Activated T-cell treated with anti-CD3 and anti-CD28 coated beads, Interleukin-2, amount 50 U/mL, for 72 hours (primary cell): ENCODE measurements at regions not wholly inside any gene's neighbourhood (a gene's known extent, or its start where the extent isn't known, plus 50 kb on each side); places are given as distances from the start of the nearest gene placed in this dataset.
"Not testable (repeated sequence)": the region's sequence is repeated elsewhere in the genome, so short reads cannot be mapped to it uniquely, and the experiment has no call there.

Source experiments
- ATAC-seq, 2 donors: fragments of 150-1000 bp; cut with Tn5 transposase; replicated peaks in 1 of 2; 2 replicates each; pipeline ENCODE4 v1.10.0; 2021; ENCODE audit warnings: moderate library complexity in 2 of 2, mild to moderate bottlenecking in 1 of 2
- DNase-seq, 2 donors: peaks; one replicate each; pipeline ENCODE4 v3.0.0; 2021 to 2022; ENCODE audit warnings: mixed read lengths in 1 of 2
- H3K27ac Mint-ChIP-seq: one replicate; pipeline ENCODE4 v1.8.0; 2022; ENCODE audit warnings: mild to moderate bottlenecking, moderate library complexity, mixed read lengths
- H3K27me3 Mint-ChIP-seq: one replicate; pipeline ENCODE4 v1.8.0; 2022; ENCODE audit warnings: low read depth, mixed read lengths
- H3K36me3 Mint-ChIP-seq, 2 donors: one replicate each; pipeline ENCODE4 v1.8.0; 2022; ENCODE audit warnings: mixed read lengths in 2 of 2, mild to moderate bottlenecking in 1 of 2; ENCODE audit not compliant: insufficient read depth in 2 of 2
- H3K4me1 Mint-ChIP-seq: one replicate; pipeline ENCODE4 v1.8.0; 2022; ENCODE audit warnings: low read depth, mixed read lengths
- H3K4me3 Mint-ChIP-seq, 2 donors: one replicate each; pipeline ENCODE4 v1.8.0; 2022; ENCODE audit warnings: mild to moderate bottlenecking in 2 of 2, mixed read lengths in 2 of 2, moderate library complexity in 2 of 2
- H3K9me3 Mint-ChIP-seq, 2 donors: one replicate each; pipeline ENCODE4 v1.8.0; 2022; ENCODE audit warnings: mixed read lengths in 2 of 2

DNA sequence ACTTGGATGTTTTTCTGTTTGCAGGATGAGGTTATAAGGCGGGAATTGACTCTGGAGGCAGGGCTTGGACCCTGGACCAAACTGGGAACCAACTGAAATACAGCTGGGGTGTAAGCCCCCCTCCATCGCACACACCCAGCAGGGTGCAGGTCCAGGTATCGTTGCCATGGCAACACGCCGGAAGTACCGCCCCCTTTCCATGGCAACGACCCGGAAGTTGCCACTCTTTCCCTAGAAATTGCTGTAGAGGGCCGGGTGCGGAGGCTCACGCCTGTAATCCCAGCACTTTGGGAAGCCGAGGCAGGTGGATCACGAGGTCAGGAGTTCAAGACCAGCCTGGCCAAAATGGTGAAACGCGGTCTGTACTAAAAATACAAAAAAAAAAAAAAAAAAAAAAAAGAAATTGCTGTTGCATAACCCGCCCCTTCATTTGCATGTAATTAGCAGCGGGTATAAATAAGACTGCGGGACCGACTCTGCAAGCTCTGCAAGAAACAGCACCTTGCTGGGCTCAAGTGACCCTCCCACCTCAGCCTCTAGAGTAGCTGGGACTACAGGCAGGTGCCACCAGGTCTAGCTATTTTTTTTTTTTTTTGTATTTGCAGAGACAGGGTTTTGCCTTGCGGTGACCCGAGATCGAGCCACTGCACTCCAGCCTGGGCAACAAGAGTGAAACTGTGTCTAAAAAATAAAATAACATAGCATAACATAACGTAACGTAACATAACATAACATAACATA is 139.6 kb downstream of the CRLF2 start:
- ATAC-seq: peak in 1 of 2 donors; percentile 54
- peaks cover 8% of the 10 kb centered on the region for H3K27me3 Mint-ChIP-seq
- no peak for DNase-seq
- H3K27ac Mint-ChIP-seq: no peak overlapping the region
- peaks cover 6% of the 10 kb centered on the region for H3K4me1 Mint-ChIP-seq
- H3K4me3 Mint-ChIP-seq: no peak overlapping the region
- peaks cover 0 to 7% of the 10 kb centered on the region in 2 donors for H3K9me3 Mint-ChIP-seq
- peaks cover 2 to 4% of the 10 kb centered on the region in 2 donors for H3K36me3 Mint-ChIP-seq

DNA sequence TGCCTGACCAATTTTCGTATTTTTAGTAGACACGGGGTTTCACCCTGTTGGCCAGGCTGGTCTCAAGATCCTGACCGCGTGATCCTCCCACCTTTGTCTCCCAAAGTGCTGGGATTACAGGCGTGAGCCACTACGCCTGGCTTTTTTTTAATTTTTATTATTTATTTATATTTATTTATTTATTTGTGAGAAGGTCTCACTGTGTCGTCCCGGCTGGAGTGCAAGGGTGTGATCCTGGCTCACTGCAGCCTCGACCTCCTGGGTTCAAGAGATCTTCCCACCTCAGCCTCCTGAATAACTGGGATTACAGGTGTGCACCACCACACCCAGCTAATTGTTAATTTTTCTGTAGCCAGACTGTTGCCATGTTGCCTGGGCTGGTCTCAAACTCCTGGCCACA is 141.1 kb downstream of the CRLF2 start:
- Mint-ChIP-seq H3K4me1 (no peaks in the 10 kb centered on the region), H3K36me3 (peaks cover 2 to 4% of the 10 kb centered on the region in 2 donors), H3K27me3 (no peaks in the 10 kb centered on the region), H3K27ac (no peak overlapping the region), H3K9me3 (peaks cover 0 to 7% of the 10 kb centered on the region in 2 donors), H3K4me3 (no peak overlapping the region)
- DNase-seq: no peak
- no peak for ATAC-seq

DNA sequence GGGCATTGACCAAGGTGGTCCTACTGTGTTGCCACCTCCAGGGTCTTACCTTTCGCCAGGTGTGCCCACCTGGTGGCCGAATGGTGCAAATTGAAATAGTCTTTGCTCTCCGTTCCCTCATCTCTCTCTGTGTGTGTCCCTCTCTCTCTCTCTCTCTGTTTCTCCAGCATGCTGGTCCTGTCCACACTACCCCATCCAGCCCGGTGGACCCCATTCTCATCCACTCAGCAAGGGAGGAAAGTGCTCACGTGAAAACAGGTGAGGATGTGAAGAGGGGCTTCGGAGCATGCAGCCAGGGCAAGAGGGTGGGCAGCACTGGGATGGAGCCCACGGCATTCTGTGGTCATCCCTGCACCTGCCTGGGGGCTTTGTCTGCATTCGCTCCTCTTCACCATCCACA is 150.1 kb downstream of the CRLF2 start:
- ATAC-seq: no peak

DNA sequence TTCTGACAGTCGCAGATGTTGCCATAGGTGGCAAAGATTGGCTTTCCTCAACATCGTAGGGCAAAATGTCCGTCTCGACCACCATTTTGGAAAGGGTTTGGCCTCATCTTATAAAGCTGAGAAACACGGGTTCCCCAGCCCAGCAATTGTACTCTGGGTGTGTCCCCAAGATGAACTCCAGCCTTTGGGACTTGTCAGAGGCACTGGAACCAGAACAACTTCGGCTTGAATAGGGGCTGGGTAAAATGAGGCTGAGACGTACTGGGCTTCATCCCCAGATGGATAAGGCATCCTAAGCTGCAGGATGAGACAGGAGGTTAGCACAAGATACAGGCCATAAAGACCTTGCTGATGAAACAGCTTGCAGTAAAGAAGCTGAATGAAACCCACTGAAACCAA is 151.9 kb downstream of the CRLF2 start:
- H3K4me3 Mint-ChIP-seq: no peak overlapping the region
- no peak for DNase-seq

More for the DNA sequence above, 150.1 kb downstream of the CRLF2 start:
- Mint-ChIP-seq H3K9me3 (peaks cover 5 to 6% of the 10 kb centered on the region in 2 donors), H3K4me3 (no peak overlapping the region), H3K27me3 (no peaks in the 10 kb centered on the region), H3K36me3 (peaks cover 2 to 6% of the 10 kb centered on the region in 2 donors), H3K27ac (no peak overlapping the region), H3K4me1 (no peaks in the 10 kb centered on the region)
- no peak for DNase-seq

DNA sequence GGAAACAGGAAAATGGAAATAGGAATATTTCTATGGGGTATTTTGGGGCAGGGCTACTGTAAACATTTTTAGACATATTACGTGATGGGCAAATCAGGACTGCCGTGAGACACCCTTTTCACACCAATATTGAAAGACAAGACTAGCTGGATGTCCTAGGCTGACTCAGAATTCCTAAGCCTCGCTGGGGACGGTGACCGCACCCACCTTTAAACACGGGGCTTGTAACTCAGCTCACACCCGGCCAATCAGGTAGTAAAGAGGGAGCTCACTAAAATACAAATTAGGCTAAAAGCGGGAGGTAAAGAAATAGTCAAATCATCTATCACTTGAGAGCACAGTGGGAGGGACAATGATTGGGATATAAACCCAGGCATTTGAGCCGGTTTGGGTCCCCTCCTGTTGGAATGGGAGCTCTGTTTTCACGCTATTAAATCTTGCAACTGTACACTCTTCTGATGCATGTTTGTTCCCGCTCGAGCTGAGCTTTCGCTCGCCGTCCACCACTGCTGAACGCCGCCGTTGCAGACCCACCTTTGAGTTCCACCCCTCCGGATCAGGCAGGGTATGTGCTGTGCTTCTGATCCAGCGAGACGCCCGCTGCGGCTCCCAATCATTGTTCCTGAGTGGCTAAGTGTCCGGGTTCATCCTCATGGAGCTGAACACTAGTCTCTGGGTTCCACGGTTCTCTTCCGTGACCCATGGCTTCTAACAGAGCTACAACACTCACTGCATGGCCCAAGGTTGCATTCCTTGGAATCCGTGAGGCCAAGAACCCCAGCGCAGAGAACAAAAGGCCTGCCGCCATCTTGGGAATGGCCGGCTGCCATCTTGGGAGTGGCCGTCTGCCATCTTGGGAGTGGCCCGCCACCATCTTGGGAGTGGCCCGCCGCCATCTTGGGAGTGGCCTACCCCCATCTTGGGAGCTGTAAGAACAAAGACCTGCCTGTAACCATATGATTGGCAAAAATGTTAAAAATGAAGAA is 152.6 kb downstream of the CRLF2 start:
- Mint-ChIP-seq H3K36me3 (peaks cover 2 to 6% of the 10 kb centered on the region in 2 donors), H3K27ac (no peak overlapping the region), H3K4me3 (no peak overlapping the region), H3K4me1 (no peaks in the 10 kb centered on the region), H3K9me3 (peaks cover 5 to 6% of the 10 kb centered on the region in 2 donors), H3K27me3 (no peaks in the 10 kb centered on the region)
- no peak for DNase-seq
- no peak for ATAC-seq

More for the DNA sequence above, 151.9 kb downstream of the CRLF2 start:
- Mint-ChIP-seq H3K27me3 (no peaks in the 10 kb centered on the region), H3K27ac (no peak overlapping the region), H3K4me1 (no peaks in the 10 kb centered on the region), H3K36me3 (peaks cover 2 to 6% of the 10 kb centered on the region in 2 donors), H3K9me3 (peaks cover 5 to 6% of the 10 kb centered on the region in 2 donors)
- no peak for ATAC-seq

DNA sequence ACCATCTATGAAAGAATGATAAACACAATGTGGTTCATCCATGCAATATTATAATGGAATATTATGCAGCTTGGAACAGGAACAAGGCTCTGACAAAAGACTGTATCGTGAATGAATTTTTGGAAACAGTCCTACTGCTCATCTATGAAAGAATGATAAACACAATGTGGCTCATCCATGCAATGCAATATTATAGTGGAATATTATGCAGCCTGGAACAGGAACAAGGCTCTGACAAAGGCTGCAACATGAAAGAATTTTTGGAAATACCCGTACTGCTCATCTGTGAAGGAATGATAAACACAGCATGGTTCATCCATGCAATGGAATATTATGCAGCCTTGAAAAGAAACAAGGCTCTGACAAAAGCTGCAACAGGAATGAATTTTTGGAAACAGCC is 158.8 kb downstream of the CRLF2 start:
- not testable (repeated sequence) for DNase-seq, H3K4me3 Mint-ChIP-seq, H3K9me3 Mint-ChIP-seq, ATAC-seq, H3K4me1 Mint-ChIP-seq, H3K27ac Mint-ChIP-seq, H3K27me3 Mint-ChIP-seq
- peaks cover 5 to 12% of the 10 kb centered on the region in 2 donors for H3K36me3 Mint-ChIP-seq

DNA sequence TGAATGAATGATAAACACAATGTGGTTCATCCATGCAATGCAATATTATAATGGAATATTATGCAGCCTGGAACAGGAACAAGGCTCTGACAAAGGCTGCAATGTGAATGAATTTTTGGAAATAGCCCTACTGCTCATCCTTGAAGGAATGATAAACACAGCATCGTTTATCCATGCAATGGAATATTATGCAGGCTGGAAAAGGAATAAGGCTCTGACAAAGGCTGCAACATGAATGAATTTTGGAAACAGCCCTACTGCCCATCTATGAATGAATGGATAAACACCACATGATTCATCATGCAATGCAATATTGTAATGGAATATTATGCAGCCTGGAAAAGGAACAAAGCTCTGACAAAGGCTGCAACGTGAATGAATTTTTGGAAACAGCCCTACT is 159.4 kb downstream of the CRLF2 start:
- Mint-ChIP-seq H3K36me3 (peaks cover 5 to 12% of the 10 kb centered on the region in 2 donors), H3K27ac (no peak overlapping the region), H3K4me3 (no peak overlapping the region), H3K27me3 (no peaks in the 10 kb centered on the region), H3K4me1 (no peaks in the 10 kb centered on the region), H3K9me3 (peaks cover 5 to 9% of the 10 kb centered on the region in 2 donors)
- DNase-seq (no peak), ATAC-seq (no peak)

DNA sequence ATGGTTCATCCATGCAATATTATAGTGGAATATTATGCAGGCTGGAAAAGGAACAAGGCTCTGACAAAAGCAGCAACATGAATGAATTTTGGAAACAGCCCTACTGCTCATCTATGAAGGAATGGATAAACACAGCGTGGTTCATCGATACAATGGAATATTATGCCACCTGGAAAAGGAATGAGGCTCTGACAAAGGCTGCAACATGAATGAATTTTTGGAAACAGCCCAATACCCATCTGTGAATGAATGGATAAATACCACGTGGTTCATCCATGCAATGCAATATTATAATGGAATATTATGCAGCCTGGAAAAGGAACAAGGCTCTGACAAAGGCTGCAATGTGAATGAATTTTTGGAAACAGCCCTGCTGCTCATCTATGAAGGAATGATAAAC is 160.4 kb downstream of the CRLF2 start:
- H3K27ac Mint-ChIP-seq: no peak overlapping the region

DNA sequence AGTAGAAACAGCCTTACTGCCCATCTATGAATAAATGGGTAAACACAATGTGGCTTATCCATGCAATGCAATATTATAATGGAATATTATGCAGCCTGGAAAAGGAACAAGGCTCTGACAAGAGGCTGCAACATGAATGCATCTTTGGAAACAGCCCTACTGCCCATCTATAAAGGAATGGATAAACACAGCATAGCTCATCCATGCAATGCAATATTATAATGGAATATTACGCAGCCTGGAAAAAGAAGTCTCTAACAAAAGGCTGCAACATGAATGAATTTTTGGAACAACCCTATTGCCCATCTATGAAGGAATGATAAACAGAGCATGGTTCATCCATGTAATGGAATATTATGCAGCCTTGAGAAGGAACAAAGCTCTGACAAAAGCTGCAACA is 161.0 kb downstream of the CRLF2 start:
- DNase-seq: no peak
- peaks cover 6 to 12% of the 10 kb centered on the region in 2 donors for H3K36me3 Mint-ChIP-seq
- no peak overlapping the region for H3K4me3 Mint-ChIP-seq
- no peaks in the 10 kb centered on the region for H3K27me3 Mint-ChIP-seq
- peaks cover 9 to 11% of the 10 kb centered on the region in 2 donors for H3K9me3 Mint-ChIP-seq
- H3K4me1 Mint-ChIP-seq: no peaks in the 10 kb centered on the region
- ATAC-seq: no peak
- no peak overlapping the region for H3K27ac Mint-ChIP-seq

More for the DNA sequence above, 160.4 kb downstream of the CRLF2 start:
- no peak overlapping the region for H3K4me3 Mint-ChIP-seq
- peaks cover 9% of the 10 kb centered on the region in 2 donors for H3K9me3 Mint-ChIP-seq
- H3K36me3 Mint-ChIP-seq: peaks cover 6 to 12% of the 10 kb centered on the region in 2 donors
- H3K4me1 Mint-ChIP-seq: no peaks in the 10 kb centered on the region
- no peak for DNase-seq
- ATAC-seq: no peak
- no peaks in the 10 kb centered on the region for H3K27me3 Mint-ChIP-seq

DNA sequence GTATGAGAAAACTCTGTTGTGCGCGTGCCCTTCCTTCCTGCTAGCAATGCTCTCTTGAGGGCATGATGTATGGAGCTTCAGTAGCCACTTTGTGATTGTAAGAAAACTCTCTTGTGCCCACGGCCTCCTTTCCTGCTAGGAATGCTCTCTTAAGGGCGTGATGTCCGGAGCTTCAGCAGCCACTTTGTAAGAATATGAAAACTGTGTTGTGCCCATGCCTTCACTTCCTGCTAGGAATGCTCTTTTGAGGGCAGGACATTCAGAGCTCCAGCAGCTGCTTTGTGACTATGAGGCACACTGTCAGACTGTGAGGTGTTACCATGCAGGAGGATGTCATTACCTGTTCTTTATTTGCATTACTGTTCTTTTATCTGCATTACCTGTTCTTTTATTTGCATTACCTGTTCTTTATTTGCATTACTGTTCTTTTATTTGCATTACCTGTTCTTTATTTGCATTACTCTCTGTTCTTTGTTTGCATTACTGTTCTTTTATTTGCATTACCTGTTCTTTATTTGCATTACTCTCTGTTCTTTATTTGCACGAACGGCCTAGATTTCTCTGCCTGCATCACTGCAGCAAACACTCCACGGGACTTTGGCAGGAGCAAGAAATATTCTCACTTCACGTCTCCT is 166.7 kb downstream of the CRLF2 start:
- no peak overlapping the region for H3K4me3 Mint-ChIP-seq
- H3K36me3 Mint-ChIP-seq: peaks cover 0 to 8% of the 10 kb centered on the region in 2 donors
- DNase-seq: no peak
- no peak for ATAC-seq
- H3K27me3 Mint-ChIP-seq: no peaks in the 10 kb centered on the region
- no peak overlapping the region for H3K27ac Mint-ChIP-seq
- H3K4me1 Mint-ChIP-seq: no peaks in the 10 kb centered on the region
- H3K9me3 Mint-ChIP-seq: peaks cover 6 to 14% of the 10 kb centered on the region in 2 donors

DNA sequence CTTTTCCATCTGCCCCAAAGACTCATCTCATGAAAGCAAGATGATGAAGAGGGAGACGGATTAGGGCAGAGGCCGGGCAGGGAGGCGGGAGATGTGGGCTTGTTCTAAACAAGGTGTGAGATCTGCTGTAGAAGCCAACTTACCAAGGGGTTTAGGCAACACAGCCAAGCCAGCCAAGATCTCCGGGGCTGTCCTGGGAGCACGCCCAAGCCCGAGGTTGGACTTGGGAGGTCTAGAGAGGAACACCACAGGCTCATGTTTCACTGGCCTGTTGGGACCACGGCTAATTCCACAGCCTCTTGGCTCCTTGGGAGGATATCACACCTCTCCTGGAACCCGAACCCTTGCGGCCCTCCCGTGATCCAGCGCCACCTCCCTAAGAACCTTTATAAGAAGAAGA is 171.4 kb downstream of the CRLF2 start:
- H3K9me3 Mint-ChIP-seq: peaks cover 5 to 8% of the 10 kb centered on the region in 2 donors
- no peaks in the 10 kb centered on the region for H3K27me3 Mint-ChIP-seq
- H3K4me1 Mint-ChIP-seq: no peaks in the 10 kb centered on the region
- DNase-seq (no peak), ATAC-seq (no peak)
- H3K4me3 Mint-ChIP-seq: no peak overlapping the region
- H3K36me3 Mint-ChIP-seq: peaks cover 4 to 6% of the 10 kb centered on the region in 2 donors
- H3K27ac Mint-ChIP-seq: no peak overlapping the region

DNA sequence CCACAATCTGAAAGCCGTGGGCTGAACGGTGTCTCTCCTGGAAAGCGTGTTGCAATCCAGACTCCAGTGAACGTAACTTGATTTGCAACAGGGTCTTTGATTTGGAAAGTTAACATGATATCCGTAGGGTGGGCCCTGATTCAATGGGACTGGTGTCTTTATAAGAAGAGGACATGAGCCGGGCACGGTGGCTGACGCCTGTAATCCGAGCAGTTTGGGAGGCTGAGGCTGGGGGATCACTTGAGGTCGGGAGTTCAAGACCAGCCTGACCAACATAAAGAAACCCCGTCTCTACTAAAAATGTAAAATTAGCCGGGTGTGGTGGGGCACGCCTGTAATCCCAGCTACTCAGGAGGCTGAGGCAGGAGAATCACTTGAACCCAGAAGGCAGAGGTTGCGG is 176.5 kb downstream of the CRLF2 start:
- H3K27me3 Mint-ChIP-seq, H3K27ac Mint-ChIP-seq, H3K4me1 Mint-ChIP-seq, ATAC-seq, H3K4me3 Mint-ChIP-seq, H3K9me3 Mint-ChIP-seq, H3K36me3 Mint-ChIP-seq, DNase-seq: not testable (repeated sequence)

DNA sequence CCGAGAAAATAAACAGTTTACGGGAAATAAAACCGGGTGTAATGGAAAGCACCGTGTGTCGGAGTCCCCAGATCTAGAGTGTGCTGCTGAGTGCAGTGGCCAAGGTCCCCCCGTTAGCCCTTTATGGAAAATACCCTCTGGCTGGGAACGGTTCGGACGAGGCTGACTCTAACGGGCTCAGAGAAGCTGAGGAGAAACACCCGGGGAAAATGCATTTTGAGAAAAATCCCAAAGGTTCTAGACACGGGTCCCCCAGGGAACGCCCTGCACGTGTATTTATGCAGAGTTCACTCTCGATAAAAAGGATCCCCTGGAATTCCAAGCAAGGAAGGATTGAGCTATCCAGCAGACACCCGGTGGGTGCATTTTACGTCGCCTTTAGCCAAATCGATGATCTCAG is 177.2 kb downstream of the CRLF2 start:
- Mint-ChIP-seq H3K27me3 (no peaks in the 10 kb centered on the region), H3K9me3 (peaks cover 2 to 5% of the 10 kb centered on the region in 2 donors), H3K4me3 (no peak overlapping the region), H3K4me1 (no peaks in the 10 kb centered on the region), H3K36me3 (peaks cover 0 to 6% of the 10 kb centered on the region in 2 donors), H3K27ac (no peak overlapping the region)
- no peak for ATAC-seq
- DNase-seq: no peak
